ENCODE measurements at regions not wholly inside any gene's neighbourhood (a gene's known extent, or its start where the extent isn't known, plus 50 kb on each side); places are given as distances from the start of the nearest gene placed in this dataset.

- TF ChIP-seq EZH2 (IDR thresholded peaks at IDR 0.05; ENCODE audit: low read length, unreplicated experiment) (no peak), CTCF (conservative IDR thresholded peaks at IDR 0.05; ENCODE audit: low read depth, low read length) (no peak)
Measured at GRCh38 chr11:100619484-100619883, 67.6 kb upstream of the ARHGAP42 start.

All from PC-3 (cell line).